ENCODE measurements at regions not wholly inside any gene's neighbourhood (a gene's known extent, or its start where the extent isn't known, plus 50 kb on each side); places are given as distances from the start of the nearest gene placed in this dataset.

- Histone ChIP-seq H3K27me3 (peaks cover 0 to 3% (median 0%) of the 10 kb centered on the region in 3 donors), H3K9me3 (no peaks in the 10 kb centered on the region), H3K36me3 (no peaks in the 10 kb centered on the region), H3K4me1 (no peaks in the 10 kb centered on the region), H3K27ac (no peak overlapping the region), H3K4me3 (no peak overlapping the region)
- intact Hi-C loops (cut with DNase I) = no loop called here
- 96% methylated on average over 26 of the region's 26 CpGs for WGBS, 2 donors
- DNase-seq = peak; percentile 53
- TF ChIP-seq POLR2A (IDR thresholded peaks at IDR 0.05) (no peak), EP300 (IDR thresholded peaks at IDR 0.05) (no peak), POLR2AphosphoS5 (IDR thresholded peaks at IDR 0.05) (no peak)
- TF ChIP-seq, protein P1, sequence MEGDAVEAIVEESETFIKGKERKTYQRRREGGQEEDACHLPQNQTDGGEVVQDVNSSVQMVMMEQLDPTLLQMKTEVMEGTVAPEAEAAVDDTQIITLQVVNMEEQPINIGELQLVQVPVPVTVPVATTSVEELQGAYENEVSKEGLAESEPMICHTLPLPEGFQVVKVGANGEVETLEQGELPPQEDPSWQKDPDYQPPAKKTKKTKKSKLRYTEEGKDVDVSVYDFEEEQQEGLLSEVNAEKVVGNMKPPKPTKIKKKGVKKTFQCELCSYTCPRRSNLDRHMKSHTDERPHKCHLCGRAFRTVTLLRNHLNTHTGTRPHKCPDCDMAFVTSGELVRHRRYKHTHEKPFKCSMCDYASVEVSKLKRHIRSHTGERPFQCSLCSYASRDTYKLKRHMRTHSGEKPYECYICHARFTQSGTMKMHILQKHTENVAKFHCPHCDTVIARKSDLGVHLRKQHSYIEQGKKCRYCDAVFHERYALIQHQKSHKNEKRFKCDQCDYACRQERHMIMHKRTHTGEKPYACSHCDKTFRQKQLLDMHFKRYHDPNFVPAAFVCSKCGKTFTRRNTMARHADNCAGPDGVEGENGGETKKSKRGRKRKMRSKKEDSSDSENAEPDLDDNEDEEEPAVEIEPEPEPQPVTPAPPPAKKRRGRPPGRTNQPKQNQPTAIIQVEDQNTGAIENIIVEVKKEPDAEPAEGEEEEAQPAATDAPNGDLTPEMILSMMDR (IDR thresholded peaks at IDR 0.05) = no peak
These were observed 390.4 kb upstream of the MEIS2 start for GRCh38 chr15:37490707-37491106.

DNA sequence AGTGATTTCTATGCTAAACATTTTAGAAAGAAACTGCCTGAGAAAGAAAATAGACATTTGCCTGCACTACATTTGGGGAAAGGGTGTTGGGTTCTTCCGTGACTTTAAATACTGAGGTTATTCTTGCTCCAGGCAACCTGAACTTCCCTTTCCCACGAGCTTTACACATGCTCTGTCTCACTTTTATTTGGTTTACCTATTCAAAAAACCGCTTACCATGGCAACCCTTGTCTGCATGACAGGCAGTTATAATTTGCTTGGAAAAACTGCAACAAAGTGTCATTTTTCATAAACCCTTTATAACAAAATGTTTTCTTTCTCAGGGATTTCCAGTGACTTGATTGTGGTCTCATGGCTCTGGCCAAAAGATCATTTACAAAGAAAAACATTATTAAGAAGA lies 416.3 kb upstream of the MEIS2 start:
- Histone ChIP-seq H3K27ac (no peak overlapping the region), H3K4me1 (no peaks in the 10 kb centered on the region), H3K36me3 (no peaks in the 10 kb centered on the region), H3K9me3 (peaks cover 0 to 2% (median 0%) of the 10 kb centered on the region in 4 donors), H3K4me3 (no peak overlapping the region), H3K27me3 (no peaks in the 10 kb centered on the region)
- TF ChIP-seq POLR2AphosphoS5 (IDR thresholded peaks at IDR 0.05) (no peak), EP300 (IDR thresholded peaks at IDR 0.05) (no peak), POLR2A (IDR thresholded peaks at IDR 0.05) (no peak)
- TF ChIP-seq, protein P1 (IDR thresholded peaks at IDR 0.05) = no peak
- 52 to 56% methylated on average over 3 of the region's 3 CpGs for WGBS, 2 donors
- no peak for DNase-seq
- intact Hi-C loops (cut with DNase I) = no loop called here

- WGBS, 2 donors = 73 to 89% methylated on average over 6 of the region's 6 CpGs
- intact Hi-C loops (cut with DNase I) = no loop called here
- no peak for DNase-seq
- Histone ChIP-seq H3K27me3 (no peaks in the 10 kb centered on the region), H3K36me3 (no peaks in the 10 kb centered on the region), H3K27ac (no peak overlapping the region), H3K9me3 (no peaks in the 10 kb centered on the region), H3K4me1 (no peaks in the 10 kb centered on the region), H3K4me3 (no peak overlapping the region)
- TF ChIP-seq, protein P1 (IDR thresholded peaks at IDR 0.05) = no peak
These were observed 417.0 kb upstream of the MEIS2 start for GRCh38 chr15:37517191-37517895.

- WGBS, 2 donors = 91 to 97% methylated on average over 1 of the region's 1 CpG
These were observed 416.0 kb upstream of the TMCO5A start for GRCh38 chr15:37518436-37518835.

More at GRCh38 chr15:37518436-37518835, 416.0 kb upstream of the TMCO5A start:
- DNase-seq = no peak
- Histone ChIP-seq H3K4me1 (no peaks in the 10 kb centered on the region), H3K27ac (no peak overlapping the region), H3K36me3 (no peaks in the 10 kb centered on the region), H3K9me3 (peaks cover 0 to 4% (median 0%) of the 10 kb centered on the region in 4 donors), H3K4me3 (no peak overlapping the region), H3K27me3 (no peaks in the 10 kb centered on the region)
- intact Hi-C loops (cut with DNase I) = no loop called here
- no peak for TF ChIP-seq EP300 (IDR thresholded peaks at IDR 0.05)
- no peak for TF ChIP-seq POLR2A (IDR thresholded peaks at IDR 0.05)
- no peak for TF ChIP-seq POLR2AphosphoS5 (IDR thresholded peaks at IDR 0.05)
- TF ChIP-seq, protein P1 (IDR thresholded peaks at IDR 0.05) = no peak
